ENCODE measurements at regions not wholly inside any gene's neighbourhood (a gene's known extent, or its start where the extent isn't known, plus 50 kb on each side); places are given as distances from the start of the nearest gene placed in this dataset.

- TF ChIP-seq CTCF (IDR thresholded peaks at IDR 0.05) (no peak), POLR2A (IDR thresholded peaks at IDR 0.05) (no peak)
Measured at GRCh38 chr2:180203972-180204371, 196.9 kb upstream of the CWC22 start.

Data from lower leg skin (tissue), 3 donors.